ENCODE measurements at regions not wholly inside any gene's neighbourhood (a gene's known extent, or its start where the extent isn't known, plus 50 kb on each side); places are given as distances from the start of the nearest gene placed in this dataset.
A peak's percentile ranks its signal among the peaks of the same experiment; 100 is the strongest.
"Not testable (repeated sequence)": the region's sequence is repeated elsewhere in the genome, so short reads cannot be mapped to it uniquely, and the experiment has no call there.

- 57 to 100% (median 91%) methylated on average over 1 to 4 of the region's 4 CpGs for WGBS, 10 experiments
- no peak overlapping the region for H3K4me3 ChIP-seq
- H3K4me1 ChIP-seq (replicated peaks in 1 of 2) = no peaks in the 10 kb centered on the region
- in situ Hi-C loops (cut with MboI; ENCODE audit: low pct_unique_long_range_greater_than_20kb in 2 of 9, low sequenced_read_pairs in 9 of 9, unreplicated experiment in 9 of 9) = no loop called here
- no peak for ATAC-seq (replicated peaks in 6 of 8)
- no peak overlapping the region for H3K27ac ChIP-seq
Measured at GRCh38 chr5:89686081-89686765, 723.3 kb downstream of the CETN3 start.

DNA sequence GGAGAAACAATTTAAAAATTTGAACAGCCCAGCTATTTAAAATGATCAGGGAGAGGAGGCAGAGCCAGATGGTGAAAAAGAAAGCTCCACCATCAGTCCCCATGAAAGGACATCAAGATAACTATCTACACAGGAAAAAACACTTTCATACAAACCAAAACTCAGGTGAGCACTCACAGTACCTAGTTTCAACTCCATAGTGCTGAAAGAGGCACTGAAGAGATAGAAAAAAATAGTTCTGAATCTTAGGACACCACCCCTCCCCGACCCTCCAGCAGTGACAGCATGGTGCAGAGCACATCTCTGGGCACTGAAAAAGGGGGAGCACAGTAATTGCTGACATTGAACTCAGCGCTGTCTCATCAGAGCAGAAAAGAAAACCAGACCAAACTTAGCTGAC is 732.9 kb downstream of the CETN3 start:
- WGBS, 10 experiments = 80 to 100% (median 90%) methylated on average over 1 of the region's 2 CpGs; no CpG with 5 or more reads in 4 of the 10 experiments
- no peak for ATAC-seq (replicated peaks in 6 of 8)
- no peak overlapping the region for H3K4me3 ChIP-seq
- no peaks in the 10 kb centered on the region for H3K4me1 ChIP-seq (replicated peaks in 1 of 2)
- in situ Hi-C loops (cut with MboI; ENCODE audit: low pct_unique_long_range_greater_than_20kb in 2 of 9, low sequenced_read_pairs in 9 of 9, unreplicated experiment in 9 of 9) = no loop called here
- no peak overlapping the region for H3K27ac ChIP-seq

DNA sequence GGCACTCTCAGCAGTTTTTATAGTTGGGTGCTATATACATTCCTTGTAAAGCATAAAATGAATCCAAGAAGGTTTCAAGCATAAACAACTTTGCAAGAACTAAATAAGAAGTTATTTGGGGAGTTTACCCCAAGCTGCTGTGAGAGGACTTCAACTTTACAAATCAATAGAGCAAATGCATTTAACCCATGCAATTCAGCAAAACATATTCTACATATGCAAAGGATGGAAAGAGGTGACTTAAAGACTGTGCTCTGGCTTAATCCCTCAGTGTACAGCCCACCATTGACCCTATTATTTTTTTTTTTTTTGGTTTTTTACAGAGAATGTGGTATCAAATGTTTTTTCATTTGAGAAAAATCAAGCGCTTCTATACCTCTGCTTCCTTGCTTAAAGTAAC is 736.5 kb downstream of the CETN3 start:
- ATAC-seq (replicated peaks in 6 of 8) = no peak
- no peak overlapping the region for H3K4me3 ChIP-seq

DNA sequence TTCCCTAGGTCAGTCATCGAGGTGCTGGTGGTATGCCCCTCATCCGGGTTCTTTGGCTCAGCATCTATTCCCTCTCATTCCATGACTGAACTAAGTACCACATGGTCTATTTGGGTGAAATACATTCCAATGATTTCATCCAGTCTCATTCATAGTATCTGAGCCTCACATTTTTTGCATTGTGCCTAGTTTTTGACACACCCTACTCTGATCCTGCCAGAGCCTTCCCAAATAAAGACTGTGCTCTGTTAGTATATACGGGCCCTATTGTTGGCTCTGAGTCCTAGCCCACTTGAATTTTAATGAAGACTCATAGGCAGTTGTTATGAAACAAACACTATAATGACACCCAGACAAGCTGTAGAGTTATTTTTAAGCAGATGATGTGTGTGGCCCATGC is 740.7 kb downstream of the CETN3 start:
- Histone ChIP-seq H3K4me1 (replicated peaks in 1 of 2) (no peaks in the 10 kb centered on the region), H3K27ac (no peak overlapping the region), H3K4me3 (no peak overlapping the region)
- 0 to 81% (median 41%) methylated on average over 1 to 3 of the region's 3 CpGs; no CpG with 5 or more reads in 3 of the 10 experiments for WGBS, 10 experiments
- peak in 2 of 8 experiments; percentile 81 to 96 for ATAC-seq (replicated peaks in 6 of 8)
- in situ Hi-C loops (cut with MboI; ENCODE audit: low pct_unique_long_range_greater_than_20kb in 2 of 9, low sequenced_read_pairs in 9 of 9, unreplicated experiment in 9 of 9) = no loop called here

More for the DNA sequence above, 736.5 kb downstream of the CETN3 start:
- Histone ChIP-seq H3K4me1 (replicated peaks in 1 of 2) (no peaks in the 10 kb centered on the region), H3K27ac (no peak overlapping the region)
- WGBS, 10 experiments = 60 to 100% (median 100%) methylated on average over 1 of the region's 1 CpG; no CpG with 5 or more reads in 1 of the 10 experiments
- in situ Hi-C loops (cut with MboI; ENCODE audit: low pct_unique_long_range_greater_than_20kb in 2 of 9, low sequenced_read_pairs in 9 of 9, unreplicated experiment in 9 of 9) = no loop called here

GRCh38 chr5:89662499-89662898 is 747.1 kb downstream of the CETN3 start:
- ATAC-seq (replicated peaks in 6 of 8) = no peak

DNA sequence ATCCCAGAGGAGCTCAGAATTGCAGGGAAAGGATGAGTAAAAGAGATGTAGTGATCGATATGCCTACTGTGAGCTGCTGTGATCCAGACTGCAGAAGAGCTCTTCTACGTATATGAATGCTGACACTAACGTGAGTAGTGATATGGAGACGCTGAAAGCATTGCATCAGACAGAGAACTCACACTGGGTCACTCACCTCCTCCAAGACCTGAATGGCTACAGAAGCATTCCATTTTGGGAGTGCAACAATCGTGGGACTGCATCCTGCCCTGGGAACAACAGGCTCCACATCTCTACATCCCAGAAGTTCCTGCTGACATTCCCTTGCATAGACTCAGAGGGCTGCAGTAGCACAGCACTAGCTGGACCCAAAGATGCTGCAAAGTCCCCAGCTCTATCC is 755.9 kb upstream of the MEF2C start:
- Histone ChIP-seq H3K4me1 (replicated peaks in 1 of 2) (no peaks in the 10 kb centered on the region), H3K4me3 (no peak overlapping the region), H3K27ac (no peak overlapping the region)
- 10 to 100% (median 84%) methylated on average over 1 to 5 of the region's 5 CpGs; no CpG with 5 or more reads in 1 of the 10 experiments for WGBS, 10 experiments
- in situ Hi-C loops (cut with MboI; ENCODE audit: low pct_unique_long_range_greater_than_20kb in 2 of 9, low sequenced_read_pairs in 9 of 9, unreplicated experiment in 9 of 9) = no loop called here
- no peak for ATAC-seq (replicated peaks in 6 of 8)

More at GRCh38 chr5:89662499-89662898, 747.1 kb downstream of the CETN3 start:
- in situ Hi-C loops (cut with MboI; ENCODE audit: low pct_unique_long_range_greater_than_20kb in 2 of 9, low sequenced_read_pairs in 9 of 9, unreplicated experiment in 9 of 9) = no loop called here
- no peaks in the 10 kb centered on the region for H3K4me1 ChIP-seq (replicated peaks in 1 of 2)
- H3K4me3 ChIP-seq = no peak overlapping the region
- 26 to 97% (median 70%) methylated on average over 2 to 4 of the region's 4 CpGs for WGBS, 10 experiments
- H3K27ac ChIP-seq = no peak overlapping the region

- H3K4me3 ChIP-seq; H3K4me1 ChIP-seq (replicated peaks in 1 of 2); ATAC-seq (replicated peaks in 6 of 8); in situ Hi-C loops (cut with MboI; ENCODE audit: low pct_unique_long_range_greater_than_20kb in 2 of 9, low sequenced_read_pairs in 9 of 9, unreplicated experiment in 9 of 9); H3K27ac ChIP-seq: not testable (repeated sequence)
- WGBS, 10 experiments = 80 to 100% (median 100%) methylated on average over 1 to 2 of the region's 3 CpGs; no CpG with 5 or more reads in 5 of the 10 experiments
Measured at GRCh38 chr5:89634176-89634575, 751.2 kb upstream of the MEF2C start.

DNA sequence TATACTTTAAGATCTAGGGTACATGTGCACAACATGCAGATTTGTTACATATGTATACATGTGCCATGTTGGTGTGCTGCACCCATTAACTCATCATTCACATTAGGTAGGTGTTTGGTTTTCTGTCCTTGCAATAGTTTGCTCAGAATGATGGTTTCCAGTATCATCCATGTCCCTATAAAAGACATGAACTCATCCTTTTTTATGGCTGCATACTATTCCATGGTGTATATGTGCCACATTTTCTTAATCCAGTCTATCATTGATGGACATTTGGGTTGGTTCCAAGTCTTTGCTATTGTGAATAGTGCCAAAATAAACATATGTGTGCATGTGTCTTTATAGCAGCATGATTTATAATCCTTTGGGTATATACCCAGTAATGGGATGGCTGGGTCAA is 747.1 kb upstream of the MEF2C start:
- H3K4me1 ChIP-seq (replicated peaks in 1 of 2); ATAC-seq (replicated peaks in 6 of 8); H3K4me3 ChIP-seq; in situ Hi-C loops (cut with MboI; ENCODE audit: low pct_unique_long_range_greater_than_20kb in 2 of 9, low sequenced_read_pairs in 9 of 9, unreplicated experiment in 9 of 9); H3K27ac ChIP-seq: not testable (repeated sequence)

DNA sequence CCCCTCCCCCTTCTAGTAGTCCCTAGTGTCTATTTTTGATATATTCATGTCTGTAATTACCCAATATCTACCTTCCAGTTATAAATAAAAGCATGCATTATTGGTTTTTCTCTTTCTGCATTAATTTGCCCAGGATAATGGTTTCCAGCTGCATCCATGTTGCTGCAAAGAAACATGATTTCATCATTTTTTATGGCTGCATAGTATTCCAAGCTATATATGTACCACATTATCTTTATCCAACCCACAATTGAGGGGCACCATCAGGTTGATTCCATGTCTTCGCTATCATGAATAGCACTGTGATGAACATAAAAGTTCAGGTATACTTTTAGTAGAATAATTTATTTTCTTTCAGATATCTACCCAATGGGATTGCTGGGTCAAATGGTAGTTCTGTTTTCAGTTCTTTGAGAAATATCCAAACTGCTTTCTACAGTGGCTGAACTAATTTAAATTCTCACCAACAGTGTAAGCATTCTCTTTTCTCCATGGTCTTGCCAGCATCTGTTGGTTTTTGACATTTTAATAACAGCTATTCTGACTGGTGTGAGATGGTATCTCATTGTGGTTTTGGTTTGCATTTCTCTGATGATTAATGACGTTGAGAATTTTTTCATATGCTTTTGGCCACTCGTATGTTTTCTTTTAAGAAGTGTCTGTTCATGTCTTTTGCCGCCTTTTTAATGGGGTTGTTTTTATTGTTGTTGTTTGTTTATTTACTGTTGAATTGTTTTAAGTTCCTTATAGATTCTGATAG is 746.1 kb upstream of the MEF2C start:
- Histone ChIP-seq H3K4me1 (replicated peaks in 1 of 2) (no peaks in the 10 kb centered on the region), H3K27ac (no peak overlapping the region), H3K4me3 (no peak overlapping the region)
- WGBS, 10 experiments = 26 to 100% (median 83%) methylated on average over 1 to 4 of the region's 4 CpGs
- ATAC-seq (replicated peaks in 6 of 8) = no peak
- in situ Hi-C loops (cut with MboI; ENCODE audit: low pct_unique_long_range_greater_than_20kb in 2 of 9, low sequenced_read_pairs in 9 of 9, unreplicated experiment in 9 of 9) = no loop called here

- no peak overlapping the region for H3K4me3 ChIP-seq
- WGBS, 10 experiments = 40 to 100% (median 83%) methylated on average over 1 to 2 of the region's 2 CpGs
- in situ Hi-C loops (cut with MboI; ENCODE audit: low pct_unique_long_range_greater_than_20kb in 2 of 9, low sequenced_read_pairs in 9 of 9, unreplicated experiment in 9 of 9) = no loop called here
Measured at GRCh38 chr5:89615839-89616518, 733.0 kb upstream of the MEF2C start.

DNA sequence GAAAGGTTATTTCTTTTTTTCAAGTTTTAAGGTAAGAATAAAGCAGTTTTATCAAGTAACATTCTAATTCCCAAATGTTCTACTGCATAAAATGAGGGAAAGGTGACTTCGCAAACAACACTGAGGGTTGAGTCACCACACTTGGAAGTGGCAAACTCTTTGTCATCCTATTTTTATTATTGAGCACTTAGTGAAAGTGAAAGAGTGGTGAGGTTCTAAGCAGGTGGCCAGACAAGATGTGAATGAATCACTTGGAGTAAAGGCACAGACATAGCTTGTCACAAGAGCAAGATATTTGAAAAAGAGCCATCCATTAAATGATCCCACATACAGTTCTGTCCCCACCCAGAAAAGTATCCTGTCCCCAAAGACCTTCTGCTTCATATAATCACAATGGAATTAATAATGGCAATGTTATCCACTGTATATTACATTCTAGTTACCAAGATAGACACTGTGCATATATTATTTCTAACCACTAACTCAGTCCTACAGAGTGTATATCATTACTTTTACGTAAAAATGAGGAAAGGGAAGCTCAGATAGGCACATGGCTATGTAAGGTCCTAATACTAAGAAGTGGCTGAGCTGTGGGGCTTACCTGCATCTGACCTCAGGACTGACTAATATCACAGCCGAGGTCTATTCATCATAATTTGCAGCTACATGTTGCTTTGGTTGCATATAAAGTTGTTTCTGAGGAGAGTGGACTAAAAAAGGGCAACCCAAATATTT is 730.4 kb upstream of the MEF2C start:
- no peak overlapping the region for H3K27ac ChIP-seq
- peak in 3 of 8 experiments; percentile 21 to 29 (median 26) for ATAC-seq (replicated peaks in 6 of 8)
- WGBS, 10 experiments = 39 to 100% (median 95%) methylated on average over 1 to 3 of the region's 3 CpGs; no CpG with 5 or more reads in 2 of the 10 experiments
- H3K4me3 ChIP-seq = no peak overlapping the region
- in situ Hi-C loops (cut with MboI; ENCODE audit: low pct_unique_long_range_greater_than_20kb in 2 of 9, low sequenced_read_pairs in 9 of 9, unreplicated experiment in 9 of 9) = no loop called here
- peaks cover 0 to 6% of the 10 kb centered on the region in 2 donors for H3K4me1 ChIP-seq (replicated peaks in 1 of 2)

More at GRCh38 chr5:89615839-89616518, 733.0 kb upstream of the MEF2C start:
- no peak for ATAC-seq (replicated peaks in 6 of 8)
- no peaks in the 10 kb centered on the region for H3K4me1 ChIP-seq (replicated peaks in 1 of 2)
- no peak overlapping the region for H3K27ac ChIP-seq

GRCh38 chr5:89606939-89607534 is 724.1 kb upstream of the MEF2C start:
- peak in 5 of 8 experiments; percentile 54 to 95 (median 85) for ATAC-seq (replicated peaks in 6 of 8)

More at GRCh38 chr5:89606939-89607534, 724.1 kb upstream of the MEF2C start:
- in situ Hi-C loops (cut with MboI; ENCODE audit: low pct_unique_long_range_greater_than_20kb in 2 of 9, low sequenced_read_pairs in 9 of 9, unreplicated experiment in 9 of 9) = no loop called here
- no peak overlapping the region for H3K27ac ChIP-seq
- H3K4me1 ChIP-seq (replicated peaks in 1 of 2) = peaks cover 4 to 14% of the 10 kb centered on the region in 2 donors
- no peak overlapping the region for H3K4me3 ChIP-seq
- 20 to 100% (median 50%) methylated on average over 1 to 4 of the region's 4 CpGs for WGBS, 10 experiments
